HEK293T (cell line): ENCODE measurements at regions not wholly inside any gene's neighbourhood (a gene's known extent, or its start where the extent isn't known, plus 50 kb on each side); places are given as distances from the start of the nearest gene placed in this dataset.

Experiments
- BHLHE40 ChIP-seq: fragments of 450-650 bp; IDR thresholded peaks from 2 replicates; pipeline ENCODE4 v1.6.1; 2016; ENCODE audit warnings: mild to moderate bottlenecking, moderate library complexity, borderline replicate concordance
- LEF1 ChIP-seq: fragments of 450-650 bp; IDR thresholded peaks from 2 replicates; pipeline ENCODE4 v1.6.1; 2017; ENCODE audit warnings: mild to moderate bottlenecking, borderline replicate concordance
- NFRKB ChIP-seq: fragments of 450-650 bp; IDR thresholded peaks from 2 replicates; pipeline ENCODE4 v1.6.1; 2016; ENCODE audit warnings: mild to moderate bottlenecking, moderate library complexity
- SUZ12 ChIP-seq: fragments of 450-650 bp; IDR thresholded peaks from 2 replicates; pipeline ENCODE4 v1.6.1; 2016; ENCODE audit warnings: mild to moderate bottlenecking

GRCh38 chr5:33075731-33076130 is 364.6 kb downstream of the NPR3 start:
- TF ChIP-seq SUZ12 = no peak
- TF ChIP-seq LEF1 = no peak
- no peak for TF ChIP-seq NFRKB
- no peak for TF ChIP-seq BHLHE40
